ENCODE measurements at regions not wholly inside any gene's neighbourhood (a gene's known extent, or its start where the extent isn't known, plus 50 kb on each side); places are given as distances from the start of the nearest gene placed in this dataset.

- no peak for DNase-seq (ENCODE audit: low read depth in 1 of 2, low spot score in 1 of 2)
- no peak for TF ChIP-seq JUND (IDR thresholded peaks at IDR 0.05; ENCODE audit: low read depth)
- in situ Hi-C loops (cut with HindIII; ENCODE audit: low pct_unique_long_range_greater_than_20kb, low sequenced_read_pairs): no loop called here
These were observed 89.5 kb upstream of the VEGFC start for GRCh38 chr4:176882206-176882605.

- TF ChIP-seq JUND (IDR thresholded peaks at IDR 0.05; ENCODE audit: low read depth): no peak
These were observed 90.4 kb upstream of the VEGFC start for GRCh38 chr4:176883108-176883550.

GRCh38 chr4:176883681-176884418 lies 91.1 kb upstream of the VEGFC start:
- in situ Hi-C loops (cut with HindIII; ENCODE audit: low pct_unique_long_range_greater_than_20kb, low sequenced_read_pairs): no loop called here

More at GRCh38 chr4:176883108-176883550, 90.4 kb upstream of the VEGFC start:
- in situ Hi-C loops (cut with HindIII; ENCODE audit: low pct_unique_long_range_greater_than_20kb, low sequenced_read_pairs): no loop called here
- peak in 1 of 2 experiments; percentile 9 for DNase-seq (ENCODE audit: low read depth in 1 of 2, low spot score in 1 of 2)

GRCh38 chr4:176885224-176885623 lies 92.5 kb upstream of the VEGFC start:
- TF ChIP-seq JUND (IDR thresholded peaks at IDR 0.05; ENCODE audit: low read depth): no peak
- in situ Hi-C loops (cut with HindIII; ENCODE audit: low pct_unique_long_range_greater_than_20kb, low sequenced_read_pairs): no loop called here
- DNase-seq (ENCODE audit: low read depth in 1 of 2, low spot score in 1 of 2): no peak

More at GRCh38 chr4:176883681-176884418, 91.1 kb upstream of the VEGFC start:
- no peak for DNase-seq (ENCODE audit: low read depth in 1 of 2, low spot score in 1 of 2)
- TF ChIP-seq JUND (IDR thresholded peaks at IDR 0.05; ENCODE audit: low read depth): no peak

GRCh38 chr4:176886135-176886534 lies 93.4 kb upstream of the VEGFC start:
- no peak for DNase-seq (ENCODE audit: low read depth in 1 of 2, low spot score in 1 of 2)
- in situ Hi-C loops (cut with HindIII; ENCODE audit: low pct_unique_long_range_greater_than_20kb, low sequenced_read_pairs): no loop called here
- no peak for TF ChIP-seq JUND (IDR thresholded peaks at IDR 0.05; ENCODE audit: low read depth)

GRCh38 chr4:176889776-176890175 lies 97.1 kb upstream of the VEGFC start:
- in situ Hi-C loops (cut with HindIII; ENCODE audit: low pct_unique_long_range_greater_than_20kb, low sequenced_read_pairs): no loop called here
- no peak for TF ChIP-seq JUND (IDR thresholded peaks at IDR 0.05; ENCODE audit: low read depth)
- DNase-seq (ENCODE audit: low read depth in 1 of 2, low spot score in 1 of 2): no peak

- TF ChIP-seq JUND (IDR thresholded peaks at IDR 0.05; ENCODE audit: low read depth): no peak
- no peak for DNase-seq (ENCODE audit: low read depth in 1 of 2, low spot score in 1 of 2)
- in situ Hi-C loops (cut with HindIII; ENCODE audit: low pct_unique_long_range_greater_than_20kb, low sequenced_read_pairs): no loop called here
These were observed 101.8 kb upstream of the VEGFC start for GRCh38 chr4:176894498-176894897.

- no peak for TF ChIP-seq JUND (IDR thresholded peaks at IDR 0.05; ENCODE audit: low read depth)
- in situ Hi-C loops (cut with HindIII; ENCODE audit: low pct_unique_long_range_greater_than_20kb, low sequenced_read_pairs): no loop called here
- DNase-seq (ENCODE audit: low read depth in 1 of 2, low spot score in 1 of 2): no peak
These were observed 103.5 kb upstream of the VEGFC start for GRCh38 chr4:176896211-176896610.

GRCh38 chr4:176897226-176897625 lies 104.5 kb upstream of the VEGFC start:
- no peak for DNase-seq (ENCODE audit: low read depth in 1 of 2, low spot score in 1 of 2)
- no peak for TF ChIP-seq JUND (IDR thresholded peaks at IDR 0.05; ENCODE audit: low read depth)
- in situ Hi-C loops (cut with HindIII; ENCODE audit: low pct_unique_long_range_greater_than_20kb, low sequenced_read_pairs): no loop called here

GRCh38 chr4:176898791-176899190 lies 106.1 kb upstream of the VEGFC start:
- no peak for DNase-seq (ENCODE audit: low read depth in 1 of 2, low spot score in 1 of 2)

GRCh38 chr4:176902710-176903323 lies 110.1 kb upstream of the VEGFC start:
- no peak for TF ChIP-seq JUND (IDR thresholded peaks at IDR 0.05; ENCODE audit: low read depth)
- in situ Hi-C loops (cut with HindIII; ENCODE audit: low pct_unique_long_range_greater_than_20kb, low sequenced_read_pairs): no loop called here
- no peak for DNase-seq (ENCODE audit: low read depth in 1 of 2, low spot score in 1 of 2)

More at GRCh38 chr4:176898791-176899190, 106.1 kb upstream of the VEGFC start:
- in situ Hi-C loops (cut with HindIII; ENCODE audit: low pct_unique_long_range_greater_than_20kb, low sequenced_read_pairs): no loop called here
- TF ChIP-seq JUND (IDR thresholded peaks at IDR 0.05; ENCODE audit: low read depth): no peak

- no peak for TF ChIP-seq JUND (IDR thresholded peaks at IDR 0.05; ENCODE audit: low read depth)
- DNase-seq (ENCODE audit: low read depth in 1 of 2, low spot score in 1 of 2): no peak
- in situ Hi-C loops (cut with HindIII; ENCODE audit: low pct_unique_long_range_greater_than_20kb, low sequenced_read_pairs): no loop called here
These were observed 114.0 kb upstream of the VEGFC start for GRCh38 chr4:176906709-176907108.

GRCh38 chr4:176910646-176911045 lies 117.9 kb upstream of the VEGFC start:
- DNase-seq (ENCODE audit: low read depth in 1 of 2, low spot score in 1 of 2): no peak
- no peak for TF ChIP-seq JUND (IDR thresholded peaks at IDR 0.05; ENCODE audit: low read depth)
- in situ Hi-C loops (cut with HindIII; ENCODE audit: low pct_unique_long_range_greater_than_20kb, low sequenced_read_pairs): no loop called here
